Gastrocnemius medialis (tissue), 4 donors: ENCODE measurements at regions not wholly inside any gene's neighbourhood (a gene's known extent, or its start where the extent isn't known, plus 50 kb on each side); places are given as distances from the start of the nearest gene placed in this dataset.
A peak's percentile ranks its signal among the peaks of the same experiment; 100 is the strongest.

Experiments
- ATAC-seq, 2 donors: fragments of 150-250 bp; one replicate each; pipeline ENCODE4 v1.9.1; 2016
- DNase-seq, 2 donors: peaks; one replicate each; pipeline ENCODE4 v3.0.0-alpha.2; 2019
- H3K27ac ChIP-seq, 4 donors: fragments of 200-600 bp; sonication (generic); 1 replicate in 1 of 4; 2 replicates in 3 of 4; pipeline ENCODE4 v1.5.1; 2016 to 2018; ENCODE audit warnings: mild to moderate bottlenecking in 2 of 4, moderate library complexity in 1 of 4
- H3K27me3 ChIP-seq, 3 donors: fragments of 200-600 bp; sonication (generic) in 2 of 3; 1 replicate in 1 of 3; 2 replicates in 2 of 3; pipeline versions ENCODE4 v1.5.1 to v1.6.0; 2016 to 2019; ENCODE audit warnings: mild to moderate bottlenecking in 1 of 3, moderate library complexity in 1 of 3
- H3K36me3 ChIP-seq, 2 donors: fragments of 200-600 bp; sonication (generic) in 1 of 2; one replicate each; pipeline ENCODE4 v1.5.1; 2017 to 2018
- H3K4me1 ChIP-seq, 2 donors: fragments of 200-600 bp; sonication (generic) in 1 of 2; one replicate each; pipeline ENCODE4 v1.5.1; 2016 to 2017; ENCODE audit warnings: mild to moderate bottlenecking in 2 of 2
- H3K4me3 ChIP-seq, 4 donors: fragments of 200-600 bp; sonication (generic) in 3 of 4; 1 replicate in 1 of 4; 2 replicates in 3 of 4; pipeline ENCODE4 v1.5.1; 2016 to 2019; ENCODE audit warnings: mild to moderate bottlenecking in 2 of 4
- H3K9me3 ChIP-seq, 3 donors: fragments of 200-600 bp; sonication (generic) in 2 of 3; 1 replicate in 1 of 3; 2 replicates in 2 of 3; pipeline ENCODE4 v1.5.1; 2016 to 2019
- CTCF ChIP-seq, 5 experiments: fragments of 450-650 bp in 3 of 5; fragments of 200-600 bp in 2 of 5; sonication (generic) in 2 of 5; IDR thresholded peaks in 4 of 5; conservative IDR thresholded peaks in 1 of 5; 1 replicate in 4 of 5; 2 replicates in 1 of 5; pipeline ENCODE4 v1.5.1; 2016 to 2019; ENCODE audit warnings: antibody characterized with exemption in 5 of 5, mild to moderate bottlenecking in 3 of 5, moderate library complexity in 3 of 5
- POLR2A ChIP-seq, 2 donors: fragments of 450-650 bp; IDR thresholded peaks; one replicate each; pipeline ENCODE4 v1.6.1; 2017; ENCODE audit warnings: antibody characterized with exemption in 2 of 2, mild to moderate bottlenecking in 2 of 2, moderate library complexity in 2 of 2
- in situ Hi-C, 4 donors: fragments of 200-750 bp; cut with MboI; loops; one replicate each; pipeline versions ENCODE4 v1.15.0 to v1.8.0; 2017; ENCODE audit warnings: low sequenced_read_pairs in 4 of 4
- intact Hi-C: fragments of 100-400 bp; cut with DNase I; formaldehyde crosslinking; loops from one replicate; pipeline ENCODE4 v1.15.1; 2023; ENCODE audit warnings: low total_unique reads

GRCh38 chr17:77611791-77612502 lies 346.6 kb upstream of the TNRC6C start:
- DNase-seq, result no peak
- H3K4me3 ChIP-seq, result no peak overlapping the region
- intact Hi-C loops, result no loop called here
- TF ChIP-seq POLR2A (IDR thresholded peaks at IDR 0.05) (no peak), CTCF (IDR thresholded peaks at IDR 0.05 in 4 of 5, conservative IDR thresholded peaks at IDR 0.05 in 1 of 5) (no peak)
- no peaks in the 10 kb centered on the region for H3K9me3 ChIP-seq
- H3K27ac ChIP-seq, result peak overlapping the region in 1 of 4 donors; percentile 29
- peaks cover 5 to 10% (median 6%) of the 10 kb centered on the region in 3 donors for H3K27me3 ChIP-seq
- H3K4me1 ChIP-seq, result peaks cover 0 to 14% of the 10 kb centered on the region in 2 donors
- H3K36me3 ChIP-seq, result no peaks in the 10 kb centered on the region
- no peak for ATAC-seq
- in situ Hi-C loops, result no loop called here

GRCh38 chr17:77613218-77613617 lies 345.3 kb upstream of the TNRC6C start:
- DNase-seq, result peak in 1 of 2 donors; percentile 46
- intact Hi-C loops (no loop called here), in situ Hi-C loops (no loop called here)
- peak in 1 of 2 donors; percentile 32 for ATAC-seq
- peaks cover 0 to 14% of the 10 kb centered on the region in 2 donors for H3K4me1 ChIP-seq
- no peaks in the 10 kb centered on the region for H3K9me3 ChIP-seq
- TF ChIP-seq POLR2A (IDR thresholded peaks at IDR 0.05) (no peak), CTCF (IDR thresholded peaks at IDR 0.05 in 4 of 5, conservative IDR thresholded peaks at IDR 0.05 in 1 of 5) (no peak)
- H3K36me3 ChIP-seq, result no peaks in the 10 kb centered on the region
- no peak overlapping the region for H3K4me3 ChIP-seq
- H3K27ac ChIP-seq, result no peak overlapping the region
- H3K27me3 ChIP-seq, result peaks cover 5 to 10% (median 6%) of the 10 kb centered on the region in 3 donors

GRCh38 chr17:77613627-77614026 lies 344.9 kb upstream of the TNRC6C start:
- Histone ChIP-seq H3K36me3 (no peaks in the 10 kb centered on the region), H3K27me3 (peaks cover 5 to 10% (median 6%) of the 10 kb centered on the region in 3 donors), H3K4me3 (no peak overlapping the region), H3K27ac (no peak overlapping the region), H3K4me1 (peaks cover 0 to 14% of the 10 kb centered on the region in 2 donors), H3K9me3 (no peaks in the 10 kb centered on the region)
- DNase-seq (no peak), ATAC-seq (no peak)
- in situ Hi-C loops, result no loop called here
- intact Hi-C loops, result no loop called here
- TF ChIP-seq CTCF (IDR thresholded peaks at IDR 0.05 in 4 of 5, conservative IDR thresholded peaks at IDR 0.05 in 1 of 5), result no peak
- TF ChIP-seq POLR2A (IDR thresholded peaks at IDR 0.05), result no peak

GRCh38 chr17:77615703-77616253 lies 342.7 kb upstream of the TNRC6C start:
- no peak for ATAC-seq
- Histone ChIP-seq H3K9me3 (no peaks in the 10 kb centered on the region), H3K36me3 (no peaks in the 10 kb centered on the region), H3K27me3 (peaks cover 4 to 6% (median 5%) of the 10 kb centered on the region in 3 donors), H3K27ac (no peak overlapping the region), H3K4me3 (no peak overlapping the region), H3K4me1 (peaks cover 0 to 14% of the 10 kb centered on the region in 2 donors)
- intact Hi-C loops (loop anchor here (5.0 kb wide), 1 partner anchor 33 kb away; no protein-coding TSS in a partner anchor), in situ Hi-C loops (no loop called here)
- DNase-seq, result no peak
- no peak for TF ChIP-seq CTCF (IDR thresholded peaks at IDR 0.05 in 4 of 5, conservative IDR thresholded peaks at IDR 0.05 in 1 of 5)
- no peak for TF ChIP-seq POLR2A (IDR thresholded peaks at IDR 0.05)
